Putamen (tissue), 1 donor: ENCODE measurements at regions not wholly inside any gene's neighbourhood (a gene's known extent, or its start where the extent isn't known, plus 50 kb on each side); places are given as distances from the start of the nearest gene placed in this dataset.
"Not testable (repeated sequence)": the region's sequence is repeated elsewhere in the genome, so short reads cannot be mapped to it uniquely, and the experiment has no call there.

ENCODE experiments used
- DNase-seq: peaks from one replicate; pipeline ENCODE4 v3.0.0-alpha.2; 2016; ENCODE audit warnings: low spot score

- not testable (repeated sequence) for DNase-seq
Observed at GRCh38 chr7:149995369-149996026, 121.7 kb downstream of the ATP6V0E2 start.

- DNase-seq, result not testable (repeated sequence)
Observed at GRCh38 chr7:150000780-150001599, 127.2 kb downstream of the ATP6V0E2 start.

GRCh38 chr7:150003304-150003810 is 129.6 kb downstream of the ATP6V0E2 start:
- DNase-seq, result no peak

- DNase-seq, result not testable (repeated sequence)
Observed at GRCh38 chr7:150003973-150004372, 130.2 kb downstream of the ATP6V0E2 start.

- DNase-seq, result not testable (repeated sequence)
Observed at GRCh38 chr7:150004843-150005242, 131.1 kb downstream of the ATP6V0E2 start.

- not testable (repeated sequence) for DNase-seq
Observed at GRCh38 chr7:150009620-150010303, 136.0 kb downstream of the ATP6V0E2 start.

- not testable (repeated sequence) for DNase-seq
Observed at GRCh38 chr7:150016651-150017189, 143.0 kb downstream of the ATP6V0E2 start.

GRCh38 chr7:150020210-150020609 is 146.4 kb downstream of the ATP6V0E2 start:
- DNase-seq, result not testable (repeated sequence)

GRCh38 chr7:150024550-150025490 is 151.1 kb downstream of the ATP6V0E2 start:
- DNase-seq, result not testable (repeated sequence)

GRCh38 chr7:150025802-150026201 is 152.0 kb downstream of the ATP6V0E2 start:
- DNase-seq, result not testable (repeated sequence)

- not testable (repeated sequence) for DNase-seq
Observed at GRCh38 chr7:150028344-150029012, 154.7 kb downstream of the ATP6V0E2 start.

- not testable (repeated sequence) for DNase-seq
Observed at GRCh38 chr7:150029013-150029389, 155.2 kb downstream of the ATP6V0E2 start.

GRCh38 chr7:150031733-150032132 is 158.0 kb downstream of the ATP6V0E2 start:
- DNase-seq, result not testable (repeated sequence)

GRCh38 chr7:150033711-150034110 is 159.9 kb downstream of the ATP6V0E2 start:
- not testable (repeated sequence) for DNase-seq

- not testable (repeated sequence) for DNase-seq
Observed at GRCh38 chr7:150035769-150036168, 162.0 kb downstream of the ATP6V0E2 start.

GRCh38 chr7:150039061-150039460 is 165.3 kb downstream of the ATP6V0E2 start:
- not testable (repeated sequence) for DNase-seq

- not testable (repeated sequence) for DNase-seq
Observed at GRCh38 chr7:150042281-150042680, 168.5 kb downstream of the ATP6V0E2 start.

GRCh38 chr7:150044771-150045170 is 171.0 kb downstream of the ATP6V0E2 start:
- not testable (repeated sequence) for DNase-seq

- DNase-seq, result not testable (repeated sequence)
Observed at GRCh38 chr7:150045596-150045995, 171.8 kb downstream of the ATP6V0E2 start.
